Brain microvascular endothelial cell (primary cell): ENCODE measurements at regions not wholly inside any gene's neighbourhood (a gene's known extent, or its start where the extent isn't known, plus 50 kb on each side); places are given as distances from the start of the nearest gene placed in this dataset.

ENCODE experiments used
- DNase-seq: peaks from one replicate; pipeline ENCODE4 v3.0.0-alpha.2; 2020
- H3K27ac ChIP-seq: fragments of 250-450 bp; sonication (Bioruptor Pico); 2 replicates; pipeline ENCODE4 v1.5.1; 2020; ENCODE audit warnings: mild to moderate bottlenecking, moderate library complexity
- H3K27me3 ChIP-seq: fragments of 250-450 bp; sonication (Bioruptor Pico); replicated peaks from 2 replicates; pipeline ENCODE4 v1.5.1; 2020; ENCODE audit warnings: mild to moderate bottlenecking
- H3K36me3 ChIP-seq: fragments of 250-450 bp; sonication (Bioruptor Pico); replicated peaks from 2 replicates; pipeline ENCODE4 v1.5.1; 2020; ENCODE audit warnings: mild to moderate bottlenecking
- H3K4me3 ChIP-seq: 2 replicates; pipeline ENCODE4 v1.5.1; 2011; ENCODE audit warnings: low read depth, mild to moderate bottlenecking, control low read depth, low read length, moderate library complexity
- CTCF ChIP-seq: IDR thresholded peaks from 2 replicates; pipeline ENCODE4 v1.5.1; 2011; ENCODE audit warnings: low read depth, mild to moderate bottlenecking, moderate library complexity, low read length, control low read depth, inconsistent platforms; ENCODE audit errors: missing control alignments
- in situ Hi-C: cut with HindIII; loops from 2 replicates; pipeline ENCODE4 v1.10.0; 2017; ENCODE audit warnings: low sequenced_read_pairs, low pct_ligation_motif_present

GRCh38 chr13:83992566-83993358 is 110.5 kb upstream of the SLITRK1 start:
- Histone ChIP-seq H3K27me3 (no peaks in the 10 kb centered on the region), H3K36me3 (no peaks in the 10 kb centered on the region), H3K4me3 (no peak overlapping the region), H3K27ac (no peak overlapping the region)
- no peak for TF ChIP-seq CTCF
- in situ Hi-C loops = no loop called here
- no peak for DNase-seq

GRCh38 chr13:83987394-83987793 is 105.1 kb upstream of the SLITRK1 start:
- Histone ChIP-seq H3K4me3 (no peak overlapping the region), H3K36me3 (no peaks in the 10 kb centered on the region), H3K27me3 (no peaks in the 10 kb centered on the region), H3K27ac (no peak overlapping the region)
- in situ Hi-C loops = no loop called here
- TF ChIP-seq CTCF = no peak
- no peak for DNase-seq

- no peak overlapping the region for H3K4me3 ChIP-seq
- no peaks in the 10 kb centered on the region for H3K27me3 ChIP-seq
- TF ChIP-seq CTCF = no peak
- in situ Hi-C loops = no loop called here
- DNase-seq = no peak
- no peaks in the 10 kb centered on the region for H3K36me3 ChIP-seq
- no peak overlapping the region for H3K27ac ChIP-seq
Measured at GRCh38 chr13:83984793-83985192, 102.5 kb upstream of the SLITRK1 start.

- no peaks in the 10 kb centered on the region for H3K36me3 ChIP-seq
- TF ChIP-seq CTCF = no peak
- H3K27me3 ChIP-seq = no peaks in the 10 kb centered on the region
- H3K4me3 ChIP-seq = no peak overlapping the region
- no peak overlapping the region for H3K27ac ChIP-seq
- in situ Hi-C loops = no loop called here
- DNase-seq = no peak
Measured at GRCh38 chr13:83980331-83980730, 98.1 kb upstream of the SLITRK1 start.

- TF ChIP-seq CTCF = no peak
- Histone ChIP-seq H3K36me3 (no peaks in the 10 kb centered on the region), H3K27me3 (no peaks in the 10 kb centered on the region), H3K27ac (no peak overlapping the region), H3K4me3 (no peak overlapping the region)
- in situ Hi-C loops = no loop called here
- DNase-seq = no peak
Measured at GRCh38 chr13:83975655-83976165, 93.4 kb upstream of the SLITRK1 start.

- no peak for DNase-seq
- Histone ChIP-seq H3K36me3 (no peaks in the 10 kb centered on the region), H3K4me3 (no peak overlapping the region), H3K27ac (no peak overlapping the region), H3K27me3 (no peaks in the 10 kb centered on the region)
- in situ Hi-C loops = no loop called here
- no peak for TF ChIP-seq CTCF
Measured at GRCh38 chr13:83958531-83958930, 76.3 kb upstream of the SLITRK1 start.
